Keratinocyte (primary cell): ENCODE measurements at regions not wholly inside any gene's neighbourhood (a gene's known extent, or its start where the extent isn't known, plus 50 kb on each side); places are given as distances from the start of the nearest gene placed in this dataset.

Experiments used
- DNase-seq: peaks from one replicate; pipeline ENCODE4 v3.0.0-alpha.2; 2011; ENCODE audit warnings: low read depth, missing footprints, low spot score
- FAIRE-seq: peaks from 2 replicates; lab custom pipeline; 2011; peaks lifted over from hg19 to GRCh38; lab: Jason Lieb, UNC
- H2AFZ ChIP-seq: 2 replicates; pipeline ENCODE4 v1.6.0; 2012; ENCODE audit warnings: low read length, control low read depth, inconsistent platforms; ENCODE audit not compliant: control insufficient read depth
- H3K27ac ChIP-seq: 2 replicates; pipeline ENCODE4 v1.5.1; 2011; ENCODE audit warnings: low read length; ENCODE audit not compliant: control insufficient read depth, insufficient read depth
- H3K27me3 ChIP-seq: 3 replicates; pipeline ENCODE4 v1.6.0; 2011; ENCODE audit warnings: low read length; ENCODE audit not compliant: control insufficient read depth, insufficient read depth; ENCODE audit errors: extremely low read depth
- H3K36me3 ChIP-seq, 2 experiments: 2 replicates in 1 of 2; 3 replicates in 1 of 2; pipeline ENCODE4 v1.5.1; 2011; ENCODE audit warnings: low read length in 2 of 2, mild to moderate bottlenecking in 1 of 2; ENCODE audit not compliant: control insufficient read depth in 2 of 2, insufficient read depth in 2 of 2; ENCODE audit errors: extremely low read depth in 1 of 2
- H3K4me1 ChIP-seq: 3 replicates; pipeline ENCODE4 v1.5.1; 2011; ENCODE audit warnings: low read length; ENCODE audit not compliant: control insufficient read depth, insufficient read depth; ENCODE audit errors: extremely low read depth
- H3K4me2 ChIP-seq: 3 replicates; pipeline ENCODE4 v1.6.0; 2011; ENCODE audit warnings: low read depth, low read length; ENCODE audit not compliant: control insufficient read depth, insufficient read depth; ENCODE audit errors: extremely low read depth
- H3K4me3 ChIP-seq, 3 experiments: fragments of 200-600 bp in 1 of 3; sonication (generic) in 1 of 3; 2 replicates in 2 of 3; 3 replicates in 1 of 3; pipeline ENCODE4 v1.5.1; 2011 to 2016; ENCODE audit warnings: low read length in 3 of 3, mild to moderate bottlenecking in 3 of 3, control low read depth in 2 of 3, inconsistent platforms in 1 of 3, low read depth in 1 of 3, mixed read lengths in 1 of 3, mixed run types in 1 of 3, moderate library complexity in 1 of 3; ENCODE audit not compliant: control insufficient read depth in 2 of 3, insufficient read depth in 2 of 3; ENCODE audit errors: extremely low read depth in 1 of 3
- H3K79me2 ChIP-seq: 2 replicates; pipeline ENCODE4 v1.6.0; 2012; ENCODE audit warnings: low read length; ENCODE audit not compliant: control insufficient read depth, insufficient read depth
- H3K9ac ChIP-seq: 3 replicates; pipeline ENCODE4 v1.6.0; 2011; ENCODE audit warnings: low read length; ENCODE audit not compliant: control insufficient read depth, insufficient read depth; ENCODE audit errors: extremely low read depth
- H3K9me1 ChIP-seq: 3 replicates; pipeline ENCODE4 v1.6.0; 2011; ENCODE audit warnings: low read length; ENCODE audit not compliant: control insufficient read depth, insufficient read depth; ENCODE audit errors: extremely low read depth
- H3K9me3 ChIP-seq: 2 replicates; pipeline ENCODE4 v1.5.1; 2012; ENCODE audit warnings: low read depth, low read length; ENCODE audit not compliant: control insufficient read depth
- H4K20me1 ChIP-seq: 3 replicates; pipeline ENCODE4 v1.6.0; 2011; ENCODE audit warnings: low read length; ENCODE audit not compliant: control insufficient read depth, insufficient read depth; ENCODE audit errors: extremely low read depth
- CTCF ChIP-seq, 3 experiments: IDR thresholded peaks in 1 of 3; conservative IDR thresholded peaks in 1 of 3; optimal IDR thresholded peaks in 1 of 3; 2 replicates in 2 of 3; 3 replicates in 1 of 3; pipeline versions ENCODE3 to v1.5.1; 2011; ENCODE audit warnings: low read length in 3 of 3, mild to moderate bottlenecking in 3 of 3, moderate library complexity in 2 of 3, control low read depth in 1 of 3, inconsistent platforms in 1 of 3; ENCODE audit not compliant: insufficient read depth in 2 of 3; ENCODE audit errors: extremely low read depth in 1 of 3
- EZH2 ChIP-seq: IDR thresholded peaks from one replicate; pipeline ENCODE4 v1.6.1; 2012; ENCODE audit warnings: inconsistent platforms, mild to moderate bottlenecking, low read length, moderate library complexity
- dilution Hi-C: fragments of 300-500 bp; cut with MboI; formaldehyde crosslinking; loops from one replicate; pipeline ENCODE4 v1.7.0; 2020; ENCODE audit warnings: low sequenced_read_pairs; ENCODE audit not compliant: extremely low pct_ligation_motif_present

- no peak overlapping the region for H2AFZ ChIP-seq
- H3K36me3 ChIP-seq, result no peaks in the 10 kb centered on the region
- H3K27me3 ChIP-seq, result no peaks in the 10 kb centered on the region
- no peak overlapping the region for H3K4me2 ChIP-seq
- H3K4me1 ChIP-seq, result no peaks in the 10 kb centered on the region
- TF ChIP-seq EZH2, result no peak
- no peaks in the 10 kb centered on the region for H4K20me1 ChIP-seq
- no peak overlapping the region for H3K4me3 ChIP-seq
- no peaks in the 10 kb centered on the region for H3K9me1 ChIP-seq
- FAIRE-seq (no peak), DNase-seq (no peak)
- no peak overlapping the region for H3K27ac ChIP-seq
- no peaks in the 10 kb centered on the region for H3K9me3 ChIP-seq
- no peaks in the 10 kb centered on the region for H3K79me2 ChIP-seq
- no peak overlapping the region for H3K9ac ChIP-seq
- dilution Hi-C loops, result no loop called here
These were observed 63.0 kb upstream of the CCBE1 start for GRCh38 chr18:59760212-59760611.

GRCh38 chr18:59758837-59759236 lies 61.6 kb upstream of the CCBE1 start:
- H3K36me3 ChIP-seq, result no peaks in the 10 kb centered on the region
- no peak overlapping the region for H3K27ac ChIP-seq
- DNase-seq (no peak), FAIRE-seq (no peak)
- no peak overlapping the region for H3K9ac ChIP-seq
- H4K20me1 ChIP-seq, result no peaks in the 10 kb centered on the region
- H3K27me3 ChIP-seq, result no peaks in the 10 kb centered on the region
- H3K4me2 ChIP-seq, result no peak overlapping the region
- H3K9me1 ChIP-seq, result no peaks in the 10 kb centered on the region
- H3K79me2 ChIP-seq, result no peaks in the 10 kb centered on the region
- H3K4me3 ChIP-seq, result no peak overlapping the region
- dilution Hi-C loops, result no loop called here
- TF ChIP-seq CTCF (optimal IDR thresholded peaks at IDR 0.05 in 1 of 3, IDR thresholded peaks at IDR 0.05 in 1 of 3, conservative IDR thresholded peaks at IDR 0.05 in 1 of 3; ENCODE audit: extremely low read depth in 1 of 3, insufficient read depth in 2 of 3, low read length in 3 of 3), result no peak
- no peak for TF ChIP-seq EZH2
- no peaks in the 10 kb centered on the region for H3K9me3 ChIP-seq
- no peaks in the 10 kb centered on the region for H3K4me1 ChIP-seq
- no peak overlapping the region for H2AFZ ChIP-seq

GRCh38 chr18:59758106-59758505 lies 60.9 kb upstream of the CCBE1 start:
- DNase-seq (no peak), FAIRE-seq (no peak)
- H3K9me3 ChIP-seq, result no peaks in the 10 kb centered on the region
- H3K9me1 ChIP-seq, result no peaks in the 10 kb centered on the region
- no peak overlapping the region for H2AFZ ChIP-seq
- no peaks in the 10 kb centered on the region for H3K36me3 ChIP-seq
- no peaks in the 10 kb centered on the region for H3K4me1 ChIP-seq
- H3K27ac ChIP-seq, result no peak overlapping the region
- H3K27me3 ChIP-seq, result no peaks in the 10 kb centered on the region
- TF ChIP-seq EZH2 (no peak), CTCF (optimal IDR thresholded peaks at IDR 0.05 in 1 of 3, IDR thresholded peaks at IDR 0.05 in 1 of 3, conservative IDR thresholded peaks at IDR 0.05 in 1 of 3; ENCODE audit: extremely low read depth in 1 of 3, insufficient read depth in 2 of 3, low read length in 3 of 3) (no peak)
- no peaks in the 10 kb centered on the region for H4K20me1 ChIP-seq
- dilution Hi-C loops, result no loop called here
- no peak overlapping the region for H3K4me2 ChIP-seq
- no peak overlapping the region for H3K4me3 ChIP-seq
- no peaks in the 10 kb centered on the region for H3K79me2 ChIP-seq
- no peak overlapping the region for H3K9ac ChIP-seq
